Stimulated activated naive CD4-positive, alpha-beta T cell treated with Interleukin-2 at 50 U/mL for 16 hours (primary cell): ENCODE measurements at regions not wholly inside any gene's neighbourhood (a gene's known extent, or its start where the extent isn't known, plus 50 kb on each side); places are given as distances from the start of the nearest gene placed in this dataset.

Experiments used
- DNase-seq: peaks from one replicate; lab custom pipeline; 2025; lab: John Stamatoyannopoulos, UW

GRCh38 chr12:130074661-130075406 lies 87.4 kb upstream of the FZD10 start:
- DNase-seq, result no peak

GRCh38 chr12:130075497-130076076 lies 86.7 kb upstream of the FZD10 start:
- DNase-seq, result no peak

- DNase-seq, result no peak
Observed at GRCh38 chr12:130076126-130076525, 86.1 kb upstream of the FZD10 start.

GRCh38 chr12:130076752-130077151 lies 85.5 kb upstream of the FZD10 start:
- DNase-seq, result no peak

GRCh38 chr12:130078852-130079251 lies 83.4 kb upstream of the FZD10 start:
- no peak for DNase-seq

GRCh38 chr12:130079279-130079678 lies 83.0 kb upstream of the FZD10 start:
- DNase-seq, result no peak

- DNase-seq, result no peak
Observed at GRCh38 chr12:130080205-130080604, 82.1 kb upstream of the FZD10 start.

GRCh38 chr12:130081117-130081805 lies 81.0 kb upstream of the FZD10 start:
- no peak for DNase-seq

GRCh38 chr12:130083002-130083401 lies 79.3 kb upstream of the FZD10 start:
- DNase-seq, result no peak

GRCh38 chr12:130083734-130084133 lies 78.5 kb upstream of the FZD10 start:
- no peak for DNase-seq

GRCh38 chr12:130084359-130084758 lies 77.9 kb upstream of the FZD10 start:
- DNase-seq, result no peak

GRCh38 chr12:130086248-130086647 lies 76.0 kb upstream of the FZD10 start:
- DNase-seq, result no peak

GRCh38 chr12:130086797-130087196 lies 75.5 kb upstream of the FZD10 start:
- DNase-seq, result no peak

GRCh38 chr12:130087222-130087621 lies 75.0 kb upstream of the FZD10 start:
- no peak for DNase-seq

- no peak for DNase-seq
Observed at GRCh38 chr12:130088504-130088903, 73.8 kb upstream of the FZD10 start.

GRCh38 chr12:130090542-130090941 lies 71.7 kb upstream of the FZD10 start:
- DNase-seq, result no peak

GRCh38 chr12:130093380-130093779 lies 68.9 kb upstream of the FZD10 start:
- DNase-seq, result no peak

GRCh38 chr12:130097342-130097741 lies 64.9 kb upstream of the FZD10 start:
- DNase-seq, result no peak

- DNase-seq, result no peak
Observed at GRCh38 chr12:130097798-130098255, 64.4 kb upstream of the FZD10 start.

- DNase-seq, result no peak
Observed at GRCh38 chr12:130098301-130099005, 63.8 kb upstream of the FZD10 start.

GRCh38 chr12:130100634-130101362 lies 61.5 kb upstream of the FZD10 start:
- DNase-seq, result no peak

GRCh38 chr12:130101370-130101769 lies 60.9 kb upstream of the FZD10 start:
- no peak for DNase-seq
